GM04504 (cell line): ENCODE measurements at regions not wholly inside any gene's neighbourhood (a gene's known extent, or its start where the extent isn't known, plus 50 kb on each side); places are given as distances from the start of the nearest gene placed in this dataset.

Experiments used
- DNase-seq: peaks from one replicate; pipeline ENCODE4 v3.0.0-alpha.2; 2012; ENCODE audit warnings: low read depth

GRCh38 chr15:85941186-85941855 is 138.3 kb upstream of the AGBL1 start:
- DNase-seq = no peak

- DNase-seq = no peak
Measured at GRCh38 chr15:85942632-85943031, 137.0 kb upstream of the AGBL1 start.

GRCh38 chr15:85943151-85943550 is 136.5 kb upstream of the AGBL1 start:
- DNase-seq = no peak

GRCh38 chr15:85943791-85944190 is 135.9 kb upstream of the AGBL1 start:
- no peak for DNase-seq

GRCh38 chr15:85947021-85947420 is 132.7 kb upstream of the AGBL1 start:
- DNase-seq = no peak

GRCh38 chr15:85947936-85948335 is 131.7 kb upstream of the AGBL1 start:
- no peak for DNase-seq

- DNase-seq = no peak
Measured at GRCh38 chr15:85950101-85950500, 129.6 kb upstream of the AGBL1 start.

- DNase-seq = no peak
Measured at GRCh38 chr15:85954586-85954985, 125.1 kb upstream of the AGBL1 start.

GRCh38 chr15:85955501-85956391 is 123.9 kb upstream of the AGBL1 start:
- no peak for DNase-seq

- DNase-seq = no peak
Measured at GRCh38 chr15:85956532-85957275, 123.0 kb upstream of the AGBL1 start.

- DNase-seq = no peak
Measured at GRCh38 chr15:85959611-85960010, 120.1 kb upstream of the AGBL1 start.

GRCh38 chr15:85960381-85960780 is 119.3 kb upstream of the AGBL1 start:
- DNase-seq = no peak

- no peak for DNase-seq
Measured at GRCh38 chr15:85961821-85962220, 117.8 kb upstream of the AGBL1 start.

GRCh38 chr15:85963262-85963760 is 116.4 kb upstream of the AGBL1 start:
- no peak for DNase-seq

- DNase-seq = no peak
Measured at GRCh38 chr15:85964471-85964870, 115.2 kb upstream of the AGBL1 start.

GRCh38 chr15:85967553-85967952 is 112.1 kb upstream of the AGBL1 start:
- no peak for DNase-seq

GRCh38 chr15:85972805-85973540 is 106.7 kb upstream of the AGBL1 start:
- no peak for DNase-seq

GRCh38 chr15:85973584-85974347 is 105.9 kb upstream of the AGBL1 start:
- no peak for DNase-seq

- DNase-seq = no peak
Measured at GRCh38 chr15:85974348-85974705, 105.3 kb upstream of the AGBL1 start.

- no peak for DNase-seq
Measured at GRCh38 chr15:85974742-85975141, 104.9 kb upstream of the AGBL1 start.

GRCh38 chr15:85976102-85976501 is 103.6 kb upstream of the AGBL1 start:
- no peak for DNase-seq
